ENCODE measurements at regions not wholly inside any gene's neighbourhood (a gene's known extent, or its start where the extent isn't known, plus 50 kb on each side); places are given as distances from the start of the nearest gene placed in this dataset.

DNA sequence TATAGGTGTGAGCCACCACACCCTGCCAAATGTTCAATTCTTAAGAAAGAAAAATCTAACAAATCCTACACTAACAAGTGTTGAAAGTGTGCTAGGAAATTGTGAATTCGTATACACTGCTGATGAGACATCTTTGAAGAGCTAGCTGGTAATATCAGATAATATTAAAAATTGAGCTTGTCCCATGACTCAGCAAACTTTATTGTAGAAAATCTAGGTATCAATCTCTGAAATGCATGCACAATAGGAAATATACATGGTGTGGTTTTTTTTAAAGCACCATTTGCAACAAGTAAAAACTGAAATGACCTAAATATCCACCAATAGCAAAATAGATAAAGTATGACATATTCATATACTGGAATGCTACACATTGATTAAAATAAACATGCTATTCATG lies 110.1 kb upstream of the NXT1 start:
- TF ChIP-seq, protein P1, sequence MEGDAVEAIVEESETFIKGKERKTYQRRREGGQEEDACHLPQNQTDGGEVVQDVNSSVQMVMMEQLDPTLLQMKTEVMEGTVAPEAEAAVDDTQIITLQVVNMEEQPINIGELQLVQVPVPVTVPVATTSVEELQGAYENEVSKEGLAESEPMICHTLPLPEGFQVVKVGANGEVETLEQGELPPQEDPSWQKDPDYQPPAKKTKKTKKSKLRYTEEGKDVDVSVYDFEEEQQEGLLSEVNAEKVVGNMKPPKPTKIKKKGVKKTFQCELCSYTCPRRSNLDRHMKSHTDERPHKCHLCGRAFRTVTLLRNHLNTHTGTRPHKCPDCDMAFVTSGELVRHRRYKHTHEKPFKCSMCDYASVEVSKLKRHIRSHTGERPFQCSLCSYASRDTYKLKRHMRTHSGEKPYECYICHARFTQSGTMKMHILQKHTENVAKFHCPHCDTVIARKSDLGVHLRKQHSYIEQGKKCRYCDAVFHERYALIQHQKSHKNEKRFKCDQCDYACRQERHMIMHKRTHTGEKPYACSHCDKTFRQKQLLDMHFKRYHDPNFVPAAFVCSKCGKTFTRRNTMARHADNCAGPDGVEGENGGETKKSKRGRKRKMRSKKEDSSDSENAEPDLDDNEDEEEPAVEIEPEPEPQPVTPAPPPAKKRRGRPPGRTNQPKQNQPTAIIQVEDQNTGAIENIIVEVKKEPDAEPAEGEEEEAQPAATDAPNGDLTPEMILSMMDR (IDR thresholded peaks at IDR 0.05): no peak
- TF ChIP-seq POLR2AphosphoS5 (IDR thresholded peaks at IDR 0.05) (no peak), POLR2A (IDR thresholded peaks at IDR 0.05) (no peak), EP300 (IDR thresholded peaks at IDR 0.05; ENCODE audit: low read depth) (no peak)

All from transverse colon (tissue), 4 donors.